ENCODE measurements at regions not wholly inside any gene's neighbourhood (a gene's known extent, or its start where the extent isn't known, plus 50 kb on each side); places are given as distances from the start of the nearest gene placed in this dataset.

GRCh38 chr9:13847270-13847669 is 466.7 kb downstream of the NFIB start:
- Histone ChIP-seq H3K27ac (no peak overlapping the region), H3K4me3 (no peak overlapping the region), H3K36me3 (no peaks in the 10 kb centered on the region), H3K4me1 (no peaks in the 10 kb centered on the region), H3K9me3 (no peaks in the 10 kb centered on the region), H3K27me3 (no peaks in the 10 kb centered on the region)
- DNase-seq = peak in 1 of 2 donors; percentile 17
- intact Hi-C loops (cut with DNase I; ENCODE audit: low total_unique reads) = no loop called here
- no peak for TF ChIP-seq CTCF (IDR thresholded peaks at IDR 0.05)
- TF ChIP-seq POLR2A (IDR thresholded peaks at IDR 0.05) = no peak

- no peak for TF ChIP-seq CTCF (IDR thresholded peaks at IDR 0.05)
- TF ChIP-seq POLR2A (IDR thresholded peaks at IDR 0.05) = no peak
- Histone ChIP-seq H3K36me3 (no peaks in the 10 kb centered on the region), H3K27ac (no peak overlapping the region), H3K27me3 (no peaks in the 10 kb centered on the region), H3K4me3 (no peak overlapping the region), H3K4me1 (no peaks in the 10 kb centered on the region), H3K9me3 (no peaks in the 10 kb centered on the region)
- DNase-seq = no peak
- intact Hi-C loops (cut with DNase I; ENCODE audit: low total_unique reads) = no loop called here
These were observed 468.5 kb downstream of the NFIB start for GRCh38 chr9:13845460-13845859.

- Histone ChIP-seq H3K4me3 (no peak overlapping the region), H3K36me3 (no peaks in the 10 kb centered on the region), H3K27me3 (no peaks in the 10 kb centered on the region), H3K27ac (no peak overlapping the region), H3K9me3 (no peaks in the 10 kb centered on the region), H3K4me1 (no peaks in the 10 kb centered on the region)
- no peak for DNase-seq
- intact Hi-C loops (cut with DNase I; ENCODE audit: low total_unique reads) = no loop called here
- TF ChIP-seq CTCF (IDR thresholded peaks at IDR 0.05) = no peak
- TF ChIP-seq POLR2A (IDR thresholded peaks at IDR 0.05) = no peak
These were observed 472.0 kb downstream of the NFIB start for GRCh38 chr9:13841746-13842462.

- H3K4me1 ChIP-seq = no peaks in the 10 kb centered on the region
- H3K9me3 ChIP-seq = no peaks in the 10 kb centered on the region
- H3K27ac ChIP-seq = no peak overlapping the region
- H3K4me3 ChIP-seq = no peak overlapping the region
- no peak for DNase-seq
- no peaks in the 10 kb centered on the region for H3K27me3 ChIP-seq
- intact Hi-C loops (cut with DNase I; ENCODE audit: low total_unique reads) = no loop called here
- TF ChIP-seq CTCF (IDR thresholded peaks at IDR 0.05) (no peak), POLR2A (IDR thresholded peaks at IDR 0.05) (no peak)
- no peaks in the 10 kb centered on the region for H3K36me3 ChIP-seq
These were observed 481.5 kb downstream of the NFIB start for GRCh38 chr9:13832446-13832845.

- H3K27ac ChIP-seq = no peak overlapping the region
- TF ChIP-seq POLR2A (IDR thresholded peaks at IDR 0.05) (no peak), CTCF (IDR thresholded peaks at IDR 0.05) (no peak)
- no peaks in the 10 kb centered on the region for H3K9me3 ChIP-seq
- no peak for DNase-seq
- no peak overlapping the region for H3K4me3 ChIP-seq
- no peaks in the 10 kb centered on the region for H3K27me3 ChIP-seq
- intact Hi-C loops (cut with DNase I; ENCODE audit: low total_unique reads) = no loop called here
- H3K36me3 ChIP-seq = no peaks in the 10 kb centered on the region
- H3K4me1 ChIP-seq = no peaks in the 10 kb centered on the region
These were observed 490.9 kb downstream of the NFIB start for GRCh38 chr9:13823026-13823425.

Data from uterus (tissue), 3 donors.